PFSK-1 (cell line): ENCODE measurements at regions not wholly inside any gene's neighbourhood (a gene's known extent, or its start where the extent isn't known, plus 50 kb on each side); places are given as distances from the start of the nearest gene placed in this dataset.

Source experiments
- FOXP2 ChIP-seq: optimal IDR thresholded peaks from 2 replicates; pipeline ENCODE3; 2011; ENCODE audit warnings: borderline replicate concordance, control low read depth, inconsistent platforms; ENCODE audit not compliant: insufficient read depth; ENCODE audit errors: extremely low read length, extremely low read depth
- POLR2AphosphoS5 ChIP-seq: IDR thresholded peaks from 2 replicates; pipeline ENCODE4 v1.6.1; 2012; ENCODE audit warnings: low read depth, mild to moderate bottlenecking, control low read depth, low read length, moderate library complexity
- SIN3A ChIP-seq: IDR thresholded peaks from 2 replicates; pipeline ENCODE4 v1.6.1; 2012; ENCODE audit warnings: mild to moderate bottlenecking, low read length, moderate library complexity, borderline replicate concordance; ENCODE audit not compliant: insufficient read depth
- TAF1 ChIP-seq: IDR thresholded peaks from 2 replicates; pipeline ENCODE4 v1.6.1; 2012; ENCODE audit warnings: low read length, control low read depth, borderline replicate concordance; ENCODE audit not compliant: insufficient read depth
- TF ChIP-seq, protein P1 (sequence below), 2 experiments: IDR thresholded peaks; 2 replicates each; pipeline versions ENCODE4 v1.6.1 to v1.8.0; 2011 to 2012; ENCODE audit warnings: low read depth in 2 of 2, low read length in 2 of 2, control low read depth in 1 of 2, inconsistent platforms in 1 of 2, mild to moderate bottlenecking in 1 of 2, moderate library complexity in 1 of 2; ENCODE audit not compliant: insufficient read depth in 1 of 2

DNA sequence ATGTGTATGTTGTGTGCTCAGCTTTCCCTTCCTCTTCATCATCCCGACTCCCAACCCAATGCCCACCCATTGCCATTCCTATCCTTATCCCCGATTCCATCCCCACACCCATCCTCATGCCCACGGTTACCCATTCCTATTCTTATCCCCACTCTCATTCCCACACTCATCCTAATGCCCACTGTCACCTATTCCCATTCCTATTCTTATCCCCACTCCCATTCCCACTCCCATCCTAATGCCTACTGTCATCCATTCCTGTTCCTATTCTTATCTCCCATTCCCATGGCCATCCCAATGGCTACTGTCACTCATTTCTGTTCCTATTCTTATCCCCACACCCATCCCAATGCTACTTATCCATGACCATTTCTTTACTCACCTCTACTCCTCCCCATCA lies 254.1 kb downstream of the DHX35 start:
- no peak for TF ChIP-seq SIN3A
- TF ChIP-seq, protein P1, sequence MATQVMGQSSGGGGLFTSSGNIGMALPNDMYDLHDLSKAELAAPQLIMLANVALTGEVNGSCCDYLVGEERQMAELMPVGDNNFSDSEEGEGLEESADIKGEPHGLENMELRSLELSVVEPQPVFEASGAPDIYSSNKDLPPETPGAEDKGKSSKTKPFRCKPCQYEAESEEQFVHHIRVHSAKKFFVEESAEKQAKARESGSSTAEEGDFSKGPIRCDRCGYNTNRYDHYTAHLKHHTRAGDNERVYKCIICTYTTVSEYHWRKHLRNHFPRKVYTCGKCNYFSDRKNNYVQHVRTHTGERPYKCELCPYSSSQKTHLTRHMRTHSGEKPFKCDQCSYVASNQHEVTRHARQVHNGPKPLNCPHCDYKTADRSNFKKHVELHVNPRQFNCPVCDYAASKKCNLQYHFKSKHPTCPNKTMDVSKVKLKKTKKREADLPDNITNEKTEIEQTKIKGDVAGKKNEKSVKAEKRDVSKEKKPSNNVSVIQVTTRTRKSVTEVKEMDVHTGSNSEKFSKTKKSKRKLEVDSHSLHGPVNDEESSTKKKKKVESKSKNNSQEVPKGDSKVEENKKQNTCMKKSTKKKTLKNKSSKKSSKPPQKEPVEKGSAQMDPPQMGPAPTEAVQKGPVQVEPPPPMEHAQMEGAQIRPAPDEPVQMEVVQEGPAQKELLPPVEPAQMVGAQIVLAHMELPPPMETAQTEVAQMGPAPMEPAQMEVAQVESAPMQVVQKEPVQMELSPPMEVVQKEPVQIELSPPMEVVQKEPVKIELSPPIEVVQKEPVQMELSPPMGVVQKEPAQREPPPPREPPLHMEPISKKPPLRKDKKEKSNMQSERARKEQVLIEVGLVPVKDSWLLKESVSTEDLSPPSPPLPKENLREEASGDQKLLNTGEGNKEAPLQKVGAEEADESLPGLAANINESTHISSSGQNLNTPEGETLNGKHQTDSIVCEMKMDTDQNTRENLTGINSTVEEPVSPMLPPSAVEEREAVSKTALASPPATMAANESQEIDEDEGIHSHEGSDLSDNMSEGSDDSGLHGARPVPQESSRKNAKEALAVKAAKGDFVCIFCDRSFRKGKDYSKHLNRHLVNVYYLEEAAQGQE (IDR thresholded peaks at IDR 0.05; ENCODE audit: insufficient read depth in 1 of 2, low read depth in 2 of 2, low read length in 2 of 2): no peak
- no peak for TF ChIP-seq POLR2AphosphoS5
- no peak for TF ChIP-seq TAF1
- no peak for TF ChIP-seq FOXP2
